H9 (cell line): ENCODE measurements at regions not wholly inside any gene's neighbourhood (a gene's known extent, or its start where the extent isn't known, plus 50 kb on each side); places are given as distances from the start of the nearest gene placed in this dataset.
A peak's percentile ranks its signal among the peaks of the same experiment; 100 is the strongest.
"Not testable (repeated sequence)": the region's sequence is repeated elsewhere in the genome, so short reads cannot be mapped to it uniquely, and the experiment has no call there.

Source experiments
- DNase-seq: peaks from one replicate; pipeline ENCODE4 v3.0.0-alpha.2; 2017
- H2AFZ ChIP-seq: one replicate; pipeline ENCODE4 v1.6.1; 2013; ENCODE audit warnings: mild to moderate bottlenecking, low read length, control low read depth, moderate library complexity
- H2AK5ac ChIP-seq: 2 replicates; pipeline ENCODE4 v1.6.1; 2013; ENCODE audit warnings: low read length, control low read depth, mixed read lengths; ENCODE audit not compliant: insufficient read length
- H2BK120ac ChIP-seq: one replicate; pipeline ENCODE4 v1.6.1; 2013; ENCODE audit warnings: low read depth, mild to moderate bottlenecking, low read length, control low read depth, inconsistent platforms; ENCODE audit not compliant: poor library complexity, severe bottlenecking
- H2BK12ac ChIP-seq: 2 replicates; pipeline ENCODE4 v1.6.1; 2013; ENCODE audit warnings: low read length, control low read depth, mixed read lengths, low read depth; ENCODE audit not compliant: insufficient read length
- H2BK15ac ChIP-seq: 2 replicates; pipeline ENCODE4 v1.6.1; 2013; ENCODE audit warnings: low read depth, low read length, control low read depth
- H2BK20ac ChIP-seq: one replicate; pipeline ENCODE4 v1.6.1; 2013; ENCODE audit warnings: low read depth, mild to moderate bottlenecking, low read length, control low read depth, inconsistent platforms; ENCODE audit not compliant: poor library complexity, severe bottlenecking
- H2BK5ac ChIP-seq: 2 replicates; pipeline ENCODE4 v1.6.1; 2013; ENCODE audit warnings: low read length, control low read depth, mixed read lengths; ENCODE audit not compliant: insufficient read length
- H3K14ac ChIP-seq: 2 replicates; pipeline ENCODE4 v1.6.1; 2013; ENCODE audit warnings: low read length, control low read depth; ENCODE audit not compliant: insufficient read depth
- H3K18ac ChIP-seq: 2 replicates; pipeline ENCODE4 v1.6.1; 2013; ENCODE audit warnings: low read depth, mild to moderate bottlenecking, mixed read lengths, low read length, control low read depth; ENCODE audit not compliant: insufficient read length
- H3K23ac ChIP-seq: 2 replicates; pipeline ENCODE4 v1.6.1; 2013; ENCODE audit warnings: low read length, control low read depth, mixed read lengths, low read depth; ENCODE audit not compliant: insufficient read length
- H3K23me2 ChIP-seq: 2 replicates; pipeline ENCODE4 v1.6.1; 2013; ENCODE audit warnings: low read depth, mild to moderate bottlenecking, mixed read lengths, low read length, control low read depth; ENCODE audit not compliant: insufficient read length, poor library complexity, severe bottlenecking
- H3K27ac ChIP-seq: 2 replicates; pipeline ENCODE4 v1.5.1; 2013; ENCODE audit warnings: low read length, control low read depth, mixed read lengths, low read depth; ENCODE audit not compliant: insufficient read length
- H3K27me3 ChIP-seq: 2 replicates; pipeline ENCODE4 v1.6.1; 2013; ENCODE audit warnings: low read length, control low read depth, inconsistent platforms; ENCODE audit not compliant: insufficient read depth
- H3K4ac ChIP-seq: 2 replicates; pipeline ENCODE4 v1.6.1; 2013; ENCODE audit warnings: low read depth, mild to moderate bottlenecking, control low read depth, inconsistent platforms, low read length, moderate library complexity
- H3K4me1 ChIP-seq: 2 replicates; pipeline ENCODE4 v1.6.1; 2013; ENCODE audit warnings: low read length, control low read depth, inconsistent platforms; ENCODE audit not compliant: insufficient read depth
- H3K4me2 ChIP-seq: 2 replicates; pipeline ENCODE4 v1.6.1; 2013; ENCODE audit warnings: low read length, control low read depth, mixed read lengths; ENCODE audit not compliant: insufficient read length, insufficient read depth
- H3K56ac ChIP-seq: 2 replicates; pipeline ENCODE4 v1.6.1; 2013; ENCODE audit warnings: low read depth, mild to moderate bottlenecking, mixed read lengths, low read length, control low read depth; ENCODE audit not compliant: insufficient read length
- H3K79me1 ChIP-seq: 2 replicates; pipeline ENCODE4 v1.6.1; 2013; ENCODE audit warnings: low read depth, mild to moderate bottlenecking, moderate library complexity, low read length, control low read depth, inconsistent platforms; ENCODE audit not compliant: insufficient read depth, poor library complexity, severe bottlenecking
- H3K79me2 ChIP-seq: 2 replicates; pipeline ENCODE4 v1.6.1; 2013; ENCODE audit warnings: low read length, control low read depth, inconsistent platforms; ENCODE audit not compliant: insufficient read depth
- H3K9ac ChIP-seq: 2 replicates; pipeline ENCODE4 v1.6.1; 2013; ENCODE audit warnings: low read length, control low read depth, mixed read lengths; ENCODE audit not compliant: insufficient read length; ENCODE audit errors: extremely low read depth
- H3K9me3 ChIP-seq: one replicate; pipeline ENCODE4 v1.6.1; 2013; ENCODE audit warnings: low read depth, low read length, inconsistent platforms; ENCODE audit not compliant: control insufficient read depth
- H3T11ph ChIP-seq: one replicate; pipeline ENCODE4 v1.6.1; 2013; ENCODE audit warnings: mild to moderate bottlenecking, low read length, control low read depth, inconsistent platforms
- H4K20me1 ChIP-seq: one replicate; pipeline ENCODE4 v1.6.1; 2013; ENCODE audit not compliant: control insufficient read depth, insufficient read length, insufficient read depth
- H4K5ac ChIP-seq: 2 replicates; pipeline ENCODE4 v1.6.1; 2013; ENCODE audit warnings: low read depth, mild to moderate bottlenecking, mixed read lengths, low read length, control low read depth; ENCODE audit not compliant: insufficient read length
- H4K8ac ChIP-seq: replicated peaks from 2 replicates; pipeline ENCODE4 v1.6.1; 2013; ENCODE audit warnings: low read length, control low read depth, mixed read lengths, low read depth; ENCODE audit not compliant: insufficient read length
- H4K91ac ChIP-seq: 2 replicates; pipeline ENCODE4 v1.6.1; 2013; ENCODE audit warnings: low read depth, mild to moderate bottlenecking, moderate library complexity, mixed read lengths, low read length, control low read depth; ENCODE audit not compliant: insufficient read length
- H3K27ac Mint-ChIP-seq, 3 experiments: 2 replicates in 2 of 3; 3 replicates in 1 of 3; pipeline ENCODE4 v1.8.0; 2020 to 2021; ENCODE audit warnings: mixed read lengths in 3 of 3, mild to moderate bottlenecking in 1 of 3, moderate library complexity in 1 of 3
- H3K27me3 Mint-ChIP-seq: 2 replicates; pipeline ENCODE4 v1.8.0; 2021; ENCODE audit warnings: low read depth, mild to moderate bottlenecking, moderate library complexity, mixed read lengths
- H3K36me3 Mint-ChIP-seq, 3 experiments: 2 replicates in 2 of 3; 3 replicates in 1 of 3; pipeline ENCODE4 v1.8.0; 2020 to 2021; ENCODE audit warnings: low read depth in 3 of 3, mixed read lengths in 3 of 3; ENCODE audit not compliant: insufficient read depth in 1 of 3
- H3K4me1 Mint-ChIP-seq, 2 experiments: 2 replicates each; pipeline ENCODE4 v1.8.0; 2020; ENCODE audit warnings: mixed read lengths in 2 of 2
- H3K4me3 Mint-ChIP-seq, 2 experiments: 2 replicates in 1 of 2; 3 replicates in 1 of 2; pipeline ENCODE4 v1.8.0; 2020 to 2021; ENCODE audit warnings: mild to moderate bottlenecking in 2 of 2, mixed read lengths in 2 of 2, moderate library complexity in 1 of 2
- H3K9me3 Mint-ChIP-seq, 2 experiments: 2 replicates in 1 of 2; 3 replicates in 1 of 2; pipeline ENCODE4 v1.8.0; 2020; ENCODE audit warnings: mild to moderate bottlenecking in 2 of 2, mixed read lengths in 2 of 2, moderate library complexity in 1 of 2
- WGBS: extraction: QIAGEN DNeasy Blood & Tissue Kit; methylation state at CpG from one replicate; pipeline ENCODE4 v1.1.7; 2013; ENCODE audit warnings: missing lambda C conversion rate, low lambda C conversion rate, mixed read lengths; ENCODE audit not compliant: insufficient read length; ENCODE audit errors: extremely low coverage; 5-methylcytosine and 5-hydroxymethylcytosine counted together
- TF ChIP-seq, protein P1 (sequence below): fragments of 200-600 bp; sonication (generic); conservative IDR thresholded peaks from 3 replicates; pipeline ENCODE4 v1.8.0; 2021; ENCODE audit warnings: antibody characterized with exemption, mild to moderate bottlenecking

DNA sequence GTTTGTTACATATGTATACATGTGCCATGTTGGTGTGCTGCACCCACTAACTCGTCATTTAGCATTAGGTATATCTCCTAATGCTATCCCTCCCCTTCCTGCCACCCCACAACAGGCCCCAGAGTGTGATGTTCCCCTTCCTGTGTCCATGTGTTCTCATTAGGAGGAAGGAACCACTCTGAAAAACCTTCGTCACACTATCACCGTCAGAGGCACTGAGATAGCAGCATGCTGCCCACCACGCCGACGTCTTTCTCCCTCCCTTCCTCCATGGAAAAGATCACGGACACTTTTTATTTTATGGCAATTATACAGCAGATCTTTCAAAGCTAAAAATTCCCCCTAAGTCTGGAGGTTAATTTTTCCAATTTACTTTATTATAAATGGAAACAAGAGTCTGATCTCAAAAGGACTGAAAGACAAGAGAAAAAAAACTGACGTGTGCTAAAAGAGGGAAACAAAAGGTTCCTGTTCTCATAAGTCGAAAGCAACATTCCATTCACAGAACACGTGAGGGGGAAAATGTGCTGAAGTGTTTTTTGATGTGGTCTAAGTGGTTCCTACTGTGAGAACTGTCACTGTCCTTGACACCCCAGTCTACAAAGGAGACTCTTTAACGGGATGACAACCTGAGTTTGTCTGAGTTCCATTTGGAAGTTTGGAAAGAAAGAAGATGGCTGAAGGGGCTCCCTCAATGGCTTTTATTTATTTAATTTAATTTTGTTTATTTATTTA, 339.7 kb upstream of the IRX2 start:
- Histone ChIP-seq H3K27me3 (no peaks in the 10 kb centered on the region), H4K20me1 (no peaks in the 10 kb centered on the region), H3T11ph (no peak overlapping the region), H2BK15ac (no peak overlapping the region), H3K4me2 (no peak overlapping the region), H3K9me3 (no peaks in the 10 kb centered on the region), H3K79me1 (no peaks in the 10 kb centered on the region), H4K91ac (no peak overlapping the region), H2AK5ac (no peak overlapping the region), H2BK5ac (no peak overlapping the region), H3K23ac (no peak overlapping the region), H3K9ac (no peak overlapping the region), H2BK12ac (no peak overlapping the region), H3K14ac (no peak overlapping the region), H3K4me1 (no peaks in the 10 kb centered on the region), H3K56ac (no peak overlapping the region), H3K4ac (no peak overlapping the region), H4K8ac (no peak overlapping the region), H2BK120ac (no peak overlapping the region), H2AFZ (no peak overlapping the region), H3K23me2 (no peaks in the 10 kb centered on the region), H3K18ac (no peak overlapping the region), H4K5ac (no peak overlapping the region), H2BK20ac (no peak overlapping the region), H3K27ac (no peak overlapping the region), H3K79me2 (no peaks in the 10 kb centered on the region)
- peaks cover 13% of the 10 kb centered on the region for H3K27me3 Mint-ChIP-seq
- DNase-seq, result no peak
- H3K36me3 Mint-ChIP-seq, result no peaks in the 10 kb centered on the region; a peak in 2 of 7 replicates
- whole genome bisulfite sequencing, result no CpG with 5 or more reads among the region's 11 CpGs
- H3K27ac Mint-ChIP-seq, result no peak overlapping the region
- H3K9me3 Mint-ChIP-seq, result no peaks in the 10 kb centered on the region
- peaks cover 3 to 8% of the 10 kb centered on the region in 2 experiments; a peak in 2 of 4 replicates for H3K4me1 Mint-ChIP-seq
- no peak overlapping the region for H3K4me3 Mint-ChIP-seq
- TF ChIP-seq, protein P1, sequence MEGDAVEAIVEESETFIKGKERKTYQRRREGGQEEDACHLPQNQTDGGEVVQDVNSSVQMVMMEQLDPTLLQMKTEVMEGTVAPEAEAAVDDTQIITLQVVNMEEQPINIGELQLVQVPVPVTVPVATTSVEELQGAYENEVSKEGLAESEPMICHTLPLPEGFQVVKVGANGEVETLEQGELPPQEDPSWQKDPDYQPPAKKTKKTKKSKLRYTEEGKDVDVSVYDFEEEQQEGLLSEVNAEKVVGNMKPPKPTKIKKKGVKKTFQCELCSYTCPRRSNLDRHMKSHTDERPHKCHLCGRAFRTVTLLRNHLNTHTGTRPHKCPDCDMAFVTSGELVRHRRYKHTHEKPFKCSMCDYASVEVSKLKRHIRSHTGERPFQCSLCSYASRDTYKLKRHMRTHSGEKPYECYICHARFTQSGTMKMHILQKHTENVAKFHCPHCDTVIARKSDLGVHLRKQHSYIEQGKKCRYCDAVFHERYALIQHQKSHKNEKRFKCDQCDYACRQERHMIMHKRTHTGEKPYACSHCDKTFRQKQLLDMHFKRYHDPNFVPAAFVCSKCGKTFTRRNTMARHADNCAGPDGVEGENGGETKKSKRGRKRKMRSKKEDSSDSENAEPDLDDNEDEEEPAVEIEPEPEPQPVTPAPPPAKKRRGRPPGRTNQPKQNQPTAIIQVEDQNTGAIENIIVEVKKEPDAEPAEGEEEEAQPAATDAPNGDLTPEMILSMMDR, result no peak

DNA sequence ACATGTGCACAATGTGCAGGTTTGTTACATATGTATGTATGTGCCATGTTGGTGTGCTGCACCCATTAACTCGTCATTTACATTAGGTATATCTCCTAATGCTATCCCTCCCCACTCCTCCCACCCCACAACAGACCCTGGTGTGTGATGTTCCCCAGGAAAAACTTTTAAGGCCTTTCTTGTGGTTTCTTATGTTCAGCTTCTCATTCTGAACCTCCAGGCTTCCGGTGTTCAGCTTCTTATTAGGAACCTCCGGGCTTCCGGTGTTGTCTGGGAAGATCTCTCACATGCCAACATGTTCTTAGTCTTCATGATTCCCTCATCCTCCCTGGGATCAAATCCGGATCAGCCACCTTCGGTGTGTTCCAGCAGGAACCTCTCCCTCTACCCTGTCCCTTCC, 338.8 kb upstream of the IRX2 start:
- no CpG with 5 or more reads among the region's 6 CpGs for WGBS
- not testable (repeated sequence) for H3K18ac ChIP-seq, H2BK12ac ChIP-seq, H2BK20ac ChIP-seq, H3K27me3 ChIP-seq, H3K23ac ChIP-seq, H3K4ac ChIP-seq, H3K9me3 ChIP-seq, H3K27ac ChIP-seq, H2AFZ ChIP-seq, H3K4me1 ChIP-seq, H2BK5ac ChIP-seq, H3K27ac Mint-ChIP-seq, H3K79me1 ChIP-seq, H4K8ac ChIP-seq, DNase-seq, H2AK5ac ChIP-seq, H3K9me3 Mint-ChIP-seq, H2BK15ac ChIP-seq, H3K23me2 ChIP-seq, H3K79me2 ChIP-seq, H3K9ac ChIP-seq, H3T11ph ChIP-seq, H3K4me1 Mint-ChIP-seq, H4K20me1 ChIP-seq, H3K4me3 Mint-ChIP-seq, H2BK120ac ChIP-seq, H4K5ac ChIP-seq, H3K56ac ChIP-seq, H3K4me2 ChIP-seq, H4K91ac ChIP-seq, H3K36me3 Mint-ChIP-seq
- H3K14ac ChIP-seq, result 0 out of 2 replicates have a peak overlapping the region, but pooled peaks have one; percentile 46
- peaks cover 13% of the 10 kb centered on the region for H3K27me3 Mint-ChIP-seq
